CD8-positive, alpha-beta memory T cell (primary cell): ENCODE measurements at regions not wholly inside any gene's neighbourhood (a gene's known extent, or its start where the extent isn't known, plus 50 kb on each side); places are given as distances from the start of the nearest gene placed in this dataset.
"Not testable (repeated sequence)": the region's sequence is repeated elsewhere in the genome, so short reads cannot be mapped to it uniquely, and the experiment has no call there.

Experiments
- CTCF ChIA-PET: fragments of 350-600 bp; sonication (Branson Sonifier 250); formaldehyde crosslinking; loops from one replicate; lab custom pipeline; 2021; ENCODE audit warnings: antibody characterized with exemption; lab: Charles Lee
- POLR2A ChIA-PET: fragments of 350-600 bp; sonication (Branson Sonifier 250); formaldehyde crosslinking; loops from one replicate; lab custom pipeline; 2021; ENCODE audit warnings: antibody characterized with exemption; lab: Charles Lee
- DNase-seq, 5 donors: peaks; one replicate each; pipeline versions ENCODE4 v3.0.0 to v3.0.0-alpha.2; 2020 to 2022; ENCODE audit warnings: mixed read lengths in 1 of 5
- H3K27ac ChIP-seq: one replicate; pipeline ENCODE4 v1.7.0; 2013; ENCODE audit warnings: low read depth, mild to moderate bottlenecking, low read length, moderate library complexity
- H3K27me3 ChIP-seq: 2 replicates; pipeline ENCODE4 v1.7.0; 2013; ENCODE audit warnings: low read length, mild to moderate bottlenecking; ENCODE audit not compliant: insufficient read depth, poor library complexity, severe bottlenecking
- H3K36me3 ChIP-seq: 2 replicates; pipeline ENCODE4 v1.7.0; 2013; ENCODE audit warnings: mild to moderate bottlenecking, low read length, moderate library complexity; ENCODE audit not compliant: insufficient read depth
- H3K4me1 ChIP-seq: 2 replicates; pipeline ENCODE4 v1.7.0; 2013; ENCODE audit warnings: mild to moderate bottlenecking, low read length, moderate library complexity; ENCODE audit not compliant: insufficient read depth
- H3K4me3 ChIP-seq: 2 replicates; pipeline ENCODE4 v1.7.0; 2013; ENCODE audit warnings: mild to moderate bottlenecking, low read length
- H3K9me3 ChIP-seq: 2 replicates; pipeline ENCODE4 v1.7.0; 2013; ENCODE audit warnings: mild to moderate bottlenecking, low read length
- H3K27ac Mint-ChIP-seq, 8 donors: one replicate each; pipeline ENCODE4 v1.8.0; 2020 to 2021; ENCODE audit warnings: mixed read lengths in 8 of 8, mild to moderate bottlenecking in 6 of 8, inconsistent platforms in 3 of 8, moderate library complexity in 3 of 8
- H3K27me3 Mint-ChIP-seq, 2 donors: one replicate each; pipeline ENCODE4 v1.8.0; 2020 to 2021; ENCODE audit warnings: mixed read lengths in 2 of 2, mild to moderate bottlenecking in 1 of 2, moderate library complexity in 1 of 2
- H3K36me3 Mint-ChIP-seq, 3 donors: one replicate each; pipeline ENCODE4 v1.8.0; 2020 to 2021; ENCODE audit warnings: mixed read lengths in 3 of 3, inconsistent platforms in 1 of 3, mild to moderate bottlenecking in 1 of 3
- H3K4me1 Mint-ChIP-seq, 3 donors: one replicate each; pipeline ENCODE4 v1.8.0; 2020 to 2021; ENCODE audit warnings: mixed read lengths in 3 of 3, inconsistent platforms in 1 of 3, mild to moderate bottlenecking in 1 of 3
- H3K4me3 Mint-ChIP-seq, 7 donors: one replicate each; pipeline ENCODE4 v1.8.0; 2020 to 2021; ENCODE audit warnings: mixed read lengths in 7 of 7, mild to moderate bottlenecking in 6 of 7, moderate library complexity in 4 of 7, inconsistent platforms in 2 of 7
- H3K9me3 Mint-ChIP-seq, 5 donors: one replicate each; pipeline ENCODE4 v1.8.0; 2020 to 2022; ENCODE audit warnings: mixed read lengths in 5 of 5, mild to moderate bottlenecking in 3 of 5, moderate library complexity in 2 of 5, inconsistent platforms in 1 of 5

- POLR2A ChIA-PET, H3K4me3 ChIP-seq, DNase-seq, H3K36me3 Mint-ChIP-seq, H3K4me1 ChIP-seq, H3K36me3 ChIP-seq, H3K27me3 Mint-ChIP-seq, H3K27ac Mint-ChIP-seq, H3K9me3 ChIP-seq, H3K27ac ChIP-seq, H3K27me3 ChIP-seq, CTCF ChIA-PET, H3K4me3 Mint-ChIP-seq, H3K4me1 Mint-ChIP-seq: not testable (repeated sequence)
- H3K9me3 Mint-ChIP-seq = peaks cover 3 to 11% (median 7%) of the 10 kb centered on the region in 5 donors
These were observed 313.8 kb downstream of the PDCD6IP start for GRCh38 chr3:34112261-34112660.

- H3K36me3 ChIP-seq = no peaks in the 10 kb centered on the region
- no peaks in the 10 kb centered on the region for H3K27me3 ChIP-seq
- H3K4me3 Mint-ChIP-seq = no peak overlapping the region
- DNase-seq = no peak
- H3K4me3 ChIP-seq = no peak overlapping the region
- H3K27ac ChIP-seq = no peak overlapping the region
- H3K4me1 Mint-ChIP-seq = no peaks in the 10 kb centered on the region
- no peaks in the 10 kb centered on the region for H3K4me1 ChIP-seq
- POLR2A ChIA-PET = no interaction called here
- no peaks in the 10 kb centered on the region for H3K9me3 ChIP-seq
- peaks cover 4 to 11% of the 10 kb centered on the region in 2 donors for H3K27me3 Mint-ChIP-seq
- peaks cover 0 to 4% (median 2%) of the 10 kb centered on the region in 5 donors for H3K9me3 Mint-ChIP-seq
- CTCF ChIA-PET = no interaction called here
- H3K36me3 Mint-ChIP-seq = peaks cover 0 to 3% (median 0%) of the 10 kb centered on the region in 3 donors
- H3K27ac Mint-ChIP-seq = no peak overlapping the region
These were observed 332.7 kb downstream of the PDCD6IP start for GRCh38 chr3:34131091-34131490.

GRCh38 chr3:34132069-34132692 is 333.8 kb downstream of the PDCD6IP start:
- peaks cover 0 to 3% (median 0%) of the 10 kb centered on the region in 3 donors for H3K36me3 Mint-ChIP-seq
- no peak overlapping the region for H3K4me3 Mint-ChIP-seq
- CTCF ChIA-PET = no interaction called here
- POLR2A ChIA-PET = no interaction called here
- H3K4me1 ChIP-seq = no peaks in the 10 kb centered on the region
- no peak overlapping the region for H3K27ac ChIP-seq
- H3K9me3 Mint-ChIP-seq = peaks cover 0 to 4% (median 2%) of the 10 kb centered on the region in 5 donors
- no peak overlapping the region for H3K27ac Mint-ChIP-seq
- no peaks in the 10 kb centered on the region for H3K4me1 Mint-ChIP-seq
- H3K36me3 ChIP-seq = no peaks in the 10 kb centered on the region
- H3K9me3 ChIP-seq = no peaks in the 10 kb centered on the region
- H3K27me3 ChIP-seq = no peaks in the 10 kb centered on the region
- no peak overlapping the region for H3K4me3 ChIP-seq
- peaks cover 3 to 4% of the 10 kb centered on the region in 2 donors for H3K27me3 Mint-ChIP-seq
- no peak for DNase-seq

- H3K27me3 ChIP-seq = no peaks in the 10 kb centered on the region
- Mint-ChIP-seq H3K36me3 (peaks cover 0 to under 1% (median 0%) of the 10 kb centered on the region in 3 donors), H3K9me3 (peaks cover 0 to 3% (median 2%) of the 10 kb centered on the region in 5 donors), H3K4me3 (no peak overlapping the region), H3K27ac (peak overlapping the region in 1 of 8 donors; percentile 5), H3K27me3 (no peaks in the 10 kb centered on the region), H3K4me1 (no peaks in the 10 kb centered on the region)
- no peaks in the 10 kb centered on the region for H3K4me1 ChIP-seq
- H3K4me3 ChIP-seq = no peak overlapping the region
- H3K9me3 ChIP-seq = no peaks in the 10 kb centered on the region
- POLR2A ChIA-PET = no interaction called here
- no peak for DNase-seq
- CTCF ChIA-PET = no interaction called here
- H3K27ac ChIP-seq = no peak overlapping the region
- H3K36me3 ChIP-seq = no peaks in the 10 kb centered on the region
These were observed 341.1 kb downstream of the PDCD6IP start for GRCh38 chr3:34139566-34139965.

- no peaks in the 10 kb centered on the region for H3K36me3 ChIP-seq
- H3K9me3 ChIP-seq = no peaks in the 10 kb centered on the region
- H3K4me1 Mint-ChIP-seq = no peaks in the 10 kb centered on the region
- H3K27ac ChIP-seq = no peak overlapping the region
- no peaks in the 10 kb centered on the region for H3K27me3 ChIP-seq
- DNase-seq = no peak
- no peak overlapping the region for H3K4me3 ChIP-seq
- no peaks in the 10 kb centered on the region for H3K27me3 Mint-ChIP-seq
- H3K27ac Mint-ChIP-seq = no peak overlapping the region
- H3K36me3 Mint-ChIP-seq = peaks cover 0 to 1% (median 0%) of the 10 kb centered on the region in 3 donors
- ChIA-PET CTCF (no interaction called here), POLR2A (no interaction called here)
- no peaks in the 10 kb centered on the region for H3K4me1 ChIP-seq
- no peak overlapping the region for H3K4me3 Mint-ChIP-seq
- H3K9me3 Mint-ChIP-seq = peaks cover 0 to 4% (median 0%) of the 10 kb centered on the region in 5 donors
These were observed 342.2 kb downstream of the PDCD6IP start for GRCh38 chr3:34140616-34141015.

- ChIA-PET CTCF (no interaction called here), POLR2A (no interaction called here)
- DNase-seq = no peak
- H3K4me1 Mint-ChIP-seq = no peaks in the 10 kb centered on the region
- H3K9me3 Mint-ChIP-seq = peaks cover 0 to 4% (median 0%) of the 10 kb centered on the region in 5 donors
- Histone ChIP-seq H3K27me3 (no peaks in the 10 kb centered on the region), H3K4me1 (no peaks in the 10 kb centered on the region), H3K9me3 (no peaks in the 10 kb centered on the region), H3K36me3 (no peaks in the 10 kb centered on the region), H3K4me3 (no peak overlapping the region), H3K27ac (no peak overlapping the region)
- peak overlapping the region in 1 of 8 donors; percentile 13 for H3K27ac Mint-ChIP-seq
- no peaks in the 10 kb centered on the region for H3K27me3 Mint-ChIP-seq
- H3K36me3 Mint-ChIP-seq = peaks cover 0 to 1% (median 0%) of the 10 kb centered on the region in 3 donors
- H3K4me3 Mint-ChIP-seq = no peak overlapping the region
These were observed 343.5 kb downstream of the PDCD6IP start for GRCh38 chr3:34141841-34142337.

- Mint-ChIP-seq H3K4me3 (no peak overlapping the region), H3K4me1 (no peaks in the 10 kb centered on the region)
These were observed 347.4 kb downstream of the PDCD6IP start for GRCh38 chr3:34145796-34146195.

GRCh38 chr3:34146596-34146995 is 348.2 kb downstream of the PDCD6IP start:
- H3K4me3 ChIP-seq = no peak overlapping the region
- no peak for DNase-seq
- no peak overlapping the region for H3K27ac Mint-ChIP-seq
- no peaks in the 10 kb centered on the region for H3K36me3 ChIP-seq
- peaks cover 0 to 3% (median 0%) of the 10 kb centered on the region in 5 donors for H3K9me3 Mint-ChIP-seq
- peaks cover 0 to 1% (median 0%) of the 10 kb centered on the region in 3 donors for H3K36me3 Mint-ChIP-seq
- no peaks in the 10 kb centered on the region for H3K27me3 ChIP-seq
- CTCF ChIA-PET = no interaction called here
- H3K27ac ChIP-seq = no peak overlapping the region
- no peak overlapping the region for H3K4me3 Mint-ChIP-seq
- no peaks in the 10 kb centered on the region for H3K27me3 Mint-ChIP-seq
- POLR2A ChIA-PET = no interaction called here
- no peaks in the 10 kb centered on the region for H3K4me1 ChIP-seq
- no peaks in the 10 kb centered on the region for H3K9me3 ChIP-seq
- no peaks in the 10 kb centered on the region for H3K4me1 Mint-ChIP-seq

More at GRCh38 chr3:34145796-34146195, 347.4 kb downstream of the PDCD6IP start:
- Histone ChIP-seq H3K4me3 (no peak overlapping the region), H3K9me3 (no peaks in the 10 kb centered on the region), H3K27me3 (no peaks in the 10 kb centered on the region), H3K27ac (no peak overlapping the region), H3K4me1 (no peaks in the 10 kb centered on the region), H3K36me3 (no peaks in the 10 kb centered on the region)
- no peak for DNase-seq
- POLR2A ChIA-PET = no interaction called here
- Mint-ChIP-seq H3K27ac (no peak overlapping the region), H3K27me3 (no peaks in the 10 kb centered on the region), H3K36me3 (peaks cover 0 to 1% (median 0%) of the 10 kb centered on the region in 3 donors), H3K9me3 (peaks cover 0 to 3% (median 0%) of the 10 kb centered on the region in 5 donors)
- CTCF ChIA-PET = no interaction called here
